ENCODE measurements at regions not wholly inside any gene's neighbourhood (a gene's known extent, or its start where the extent isn't known, plus 50 kb on each side); places are given as distances from the start of the nearest gene placed in this dataset.
"Not testable (repeated sequence)": the region's sequence is repeated elsewhere in the genome, so short reads cannot be mapped to it uniquely, and the experiment has no call there.

GRCh38 chr1:5189384-5189783 is 535.0 kb downstream of the AJAP1 start:
- DNase-seq = no peak

GRCh38 chr1:5165762-5166161 is 511.4 kb downstream of the AJAP1 start:
- no peak for DNase-seq

GRCh38 chr1:5164158-5164557 is 509.7 kb downstream of the AJAP1 start:
- peak; percentile 7 for DNase-seq

GRCh38 chr1:5161372-5161771 is 507.0 kb downstream of the AJAP1 start:
- no peak for DNase-seq

- no peak for DNase-seq
Observed at GRCh38 chr1:5157175-5157574, 502.8 kb downstream of the AJAP1 start.

- DNase-seq = no peak
Observed at GRCh38 chr1:5156416-5157120, 502.2 kb downstream of the AJAP1 start.

GRCh38 chr1:5151511-5151910 is 497.1 kb downstream of the AJAP1 start:
- no peak for DNase-seq

GRCh38 chr1:5150191-5150590 is 495.8 kb downstream of the AJAP1 start:
- no peak for DNase-seq

- DNase-seq = no peak
Observed at GRCh38 chr1:5147806-5148205, 493.4 kb downstream of the AJAP1 start.

GRCh38 chr1:5142389-5142788 is 488.0 kb downstream of the AJAP1 start:
- DNase-seq = no peak

- DNase-seq = no peak
Observed at GRCh38 chr1:5141750-5142149, 487.3 kb downstream of the AJAP1 start.

- no peak for DNase-seq
Observed at GRCh38 chr1:5140962-5141361, 486.6 kb downstream of the AJAP1 start.

GRCh38 chr1:5140136-5140535 is 485.7 kb downstream of the AJAP1 start:
- DNase-seq = no peak

GRCh38 chr1:5129746-5130355 is 475.4 kb downstream of the AJAP1 start:
- no peak for DNase-seq

- no peak for DNase-seq
Observed at GRCh38 chr1:5125208-5125607, 470.8 kb downstream of the AJAP1 start.

GRCh38 chr1:5120559-5120958 is 466.1 kb downstream of the AJAP1 start:
- no peak for DNase-seq

- no peak for DNase-seq
Observed at GRCh38 chr1:5119366-5120234, 465.2 kb downstream of the AJAP1 start.

GRCh38 chr1:5118771-5119170 is 464.4 kb downstream of the AJAP1 start:
- DNase-seq = not testable (repeated sequence)

- DNase-seq = not testable (repeated sequence)
Observed at GRCh38 chr1:5118292-5118691, 463.9 kb downstream of the AJAP1 start.

- no peak for DNase-seq
Observed at GRCh38 chr1:5111581-5111980, 457.2 kb downstream of the AJAP1 start.

- DNase-seq = no peak
Observed at GRCh38 chr1:5110508-5110907, 456.1 kb downstream of the AJAP1 start.

- DNase-seq = no peak
Observed at GRCh38 chr1:5109633-5110032, 455.2 kb downstream of the AJAP1 start.

GRCh38 chr1:5108740-5109139 is 454.3 kb downstream of the AJAP1 start:
- no peak for DNase-seq

GRCh38 chr1:5105744-5106143 is 451.3 kb downstream of the AJAP1 start:
- no peak for DNase-seq
